OCI-LY1 (cell line): ENCODE measurements at regions not wholly inside any gene's neighbourhood (a gene's known extent, or its start where the extent isn't known, plus 50 kb on each side); places are given as distances from the start of the nearest gene placed in this dataset.

Experiments
- EZH2 ChIP-seq: fragments of 200-600 bp; sonication (generic), shearing (Covaris generic); IDR thresholded peaks from 2 replicates; pipeline ENCODE4 v1.8.0; 2017; ENCODE audit warnings: borderline replicate concordance, mixed run types, mild to moderate bottlenecking, antibody characterized with exemption, low read length, moderate library complexity, mixed read lengths
- TF ChIP-seq, protein P1 (sequence below): fragments of 200-600 bp; sonication (generic), shearing (Covaris generic); IDR thresholded peaks from 2 replicates; pipeline ENCODE4 v1.5.1; 2017; ENCODE audit warnings: mild to moderate bottlenecking, antibody characterized with exemption, low read length, moderate library complexity, mixed read lengths

DNA sequence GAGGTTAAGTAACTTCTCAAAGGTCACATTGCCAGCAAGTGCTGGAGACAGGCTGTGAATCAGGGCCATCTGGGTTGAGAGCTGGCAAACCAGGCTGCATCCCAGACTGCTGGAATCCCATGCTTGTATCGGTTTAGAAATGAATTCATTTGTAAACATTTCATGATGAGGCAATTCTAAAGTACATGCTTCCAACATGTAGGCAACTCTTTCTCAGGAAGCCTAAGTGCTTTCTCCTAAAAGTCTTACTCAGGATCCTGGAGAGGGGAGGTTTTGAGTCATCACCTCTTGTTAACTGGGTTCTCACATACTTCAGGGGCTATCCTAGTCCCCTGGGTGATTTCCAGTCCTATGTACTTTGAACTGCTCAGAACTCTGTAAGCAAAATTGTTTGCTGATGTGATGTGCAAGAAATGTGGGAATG is 416.5 kb downstream of the MEIS1 start:
- TF ChIP-seq, protein P1, sequence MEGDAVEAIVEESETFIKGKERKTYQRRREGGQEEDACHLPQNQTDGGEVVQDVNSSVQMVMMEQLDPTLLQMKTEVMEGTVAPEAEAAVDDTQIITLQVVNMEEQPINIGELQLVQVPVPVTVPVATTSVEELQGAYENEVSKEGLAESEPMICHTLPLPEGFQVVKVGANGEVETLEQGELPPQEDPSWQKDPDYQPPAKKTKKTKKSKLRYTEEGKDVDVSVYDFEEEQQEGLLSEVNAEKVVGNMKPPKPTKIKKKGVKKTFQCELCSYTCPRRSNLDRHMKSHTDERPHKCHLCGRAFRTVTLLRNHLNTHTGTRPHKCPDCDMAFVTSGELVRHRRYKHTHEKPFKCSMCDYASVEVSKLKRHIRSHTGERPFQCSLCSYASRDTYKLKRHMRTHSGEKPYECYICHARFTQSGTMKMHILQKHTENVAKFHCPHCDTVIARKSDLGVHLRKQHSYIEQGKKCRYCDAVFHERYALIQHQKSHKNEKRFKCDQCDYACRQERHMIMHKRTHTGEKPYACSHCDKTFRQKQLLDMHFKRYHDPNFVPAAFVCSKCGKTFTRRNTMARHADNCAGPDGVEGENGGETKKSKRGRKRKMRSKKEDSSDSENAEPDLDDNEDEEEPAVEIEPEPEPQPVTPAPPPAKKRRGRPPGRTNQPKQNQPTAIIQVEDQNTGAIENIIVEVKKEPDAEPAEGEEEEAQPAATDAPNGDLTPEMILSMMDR = no peak
- TF ChIP-seq EZH2 = no peak
